ENCODE measurements at regions not wholly inside any gene's neighbourhood (a gene's known extent, or its start where the extent isn't known, plus 50 kb on each side); places are given as distances from the start of the nearest gene placed in this dataset.
"Not testable (repeated sequence)": the region's sequence is repeated elsewhere in the genome, so short reads cannot be mapped to it uniquely, and the experiment has no call there.

GRCh38 chr2:48200620-48201293, 113.7 kb upstream of the FOXN2 start:
- no peak overlapping the region for H3K27ac ChIP-seq (ENCODE audit: insufficient read depth, low read length)
- no peaks in the 10 kb centered on the region for H3K4me1 ChIP-seq (ENCODE audit: control insufficient read depth, extremely low read depth, insufficient read depth, low read length)
- H3K9ac ChIP-seq (ENCODE audit: insufficient read depth, low read length): no peak overlapping the region
- no peak overlapping the region for H3K4me2 ChIP-seq (ENCODE audit: extremely low read depth, insufficient read depth, low read length)
- H3K79me2 ChIP-seq (ENCODE audit: control insufficient read depth, insufficient read depth, low read length): no peaks in the 10 kb centered on the region
- no peak for TF ChIP-seq EZH2 (IDR thresholded peaks at IDR 0.05; ENCODE audit: low read length, missing control alignments)
- TF ChIP-seq, protein P1, sequence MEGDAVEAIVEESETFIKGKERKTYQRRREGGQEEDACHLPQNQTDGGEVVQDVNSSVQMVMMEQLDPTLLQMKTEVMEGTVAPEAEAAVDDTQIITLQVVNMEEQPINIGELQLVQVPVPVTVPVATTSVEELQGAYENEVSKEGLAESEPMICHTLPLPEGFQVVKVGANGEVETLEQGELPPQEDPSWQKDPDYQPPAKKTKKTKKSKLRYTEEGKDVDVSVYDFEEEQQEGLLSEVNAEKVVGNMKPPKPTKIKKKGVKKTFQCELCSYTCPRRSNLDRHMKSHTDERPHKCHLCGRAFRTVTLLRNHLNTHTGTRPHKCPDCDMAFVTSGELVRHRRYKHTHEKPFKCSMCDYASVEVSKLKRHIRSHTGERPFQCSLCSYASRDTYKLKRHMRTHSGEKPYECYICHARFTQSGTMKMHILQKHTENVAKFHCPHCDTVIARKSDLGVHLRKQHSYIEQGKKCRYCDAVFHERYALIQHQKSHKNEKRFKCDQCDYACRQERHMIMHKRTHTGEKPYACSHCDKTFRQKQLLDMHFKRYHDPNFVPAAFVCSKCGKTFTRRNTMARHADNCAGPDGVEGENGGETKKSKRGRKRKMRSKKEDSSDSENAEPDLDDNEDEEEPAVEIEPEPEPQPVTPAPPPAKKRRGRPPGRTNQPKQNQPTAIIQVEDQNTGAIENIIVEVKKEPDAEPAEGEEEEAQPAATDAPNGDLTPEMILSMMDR (conservative IDR thresholded peaks at IDR 0.05 in 1 of 2, IDR thresholded peaks at IDR 0.05 in 1 of 2; ENCODE audit: low read depth in 1 of 2, low read length in 2 of 2): no peak
- no peak for DNase-seq (ENCODE audit: low read depth in 2 of 2)
- no peaks in the 10 kb centered on the region for H3K27me3 ChIP-seq (ENCODE audit: control insufficient read depth, insufficient read depth, low read length)
- H3K36me3 ChIP-seq (ENCODE audit: control insufficient read depth, insufficient read depth, low read length): no peaks in the 10 kb centered on the region
- no peak overlapping the region for H3K4me3 ChIP-seq (replicated peaks in 1 of 4; ENCODE audit: control extremely low read depth in 1 of 4, insufficient read depth in 1 of 4, low read depth in 3 of 4, low read length in 4 of 4)
- no peaks in the 10 kb centered on the region for H4K20me1 ChIP-seq (ENCODE audit: control insufficient read depth, extremely low read depth, insufficient read depth, low read length)
- no peaks in the 10 kb centered on the region for H3K9me3 ChIP-seq (ENCODE audit: control insufficient read depth, insufficient read depth, low read depth, low read length)
- H2AFZ ChIP-seq (ENCODE audit: low read length): no peak overlapping the region

- DNase-seq (ENCODE audit: low read depth in 2 of 2); H2AFZ ChIP-seq (ENCODE audit: low read length); H3K27me3 ChIP-seq (ENCODE audit: control insufficient read depth, insufficient read depth, low read length); H3K9me3 ChIP-seq (ENCODE audit: control insufficient read depth, insufficient read depth, low read depth, low read length); H3K4me1 ChIP-seq (ENCODE audit: control insufficient read depth, extremely low read depth, insufficient read depth, low read length); H3K4me3 ChIP-seq (replicated peaks in 1 of 4; ENCODE audit: control extremely low read depth in 1 of 4, insufficient read depth in 1 of 4, low read depth in 3 of 4, low read length in 4 of 4); H3K9ac ChIP-seq (ENCODE audit: insufficient read depth, low read length); H3K79me2 ChIP-seq (ENCODE audit: control insufficient read depth, insufficient read depth, low read length); H3K36me3 ChIP-seq (ENCODE audit: control insufficient read depth, insufficient read depth, low read length); H3K27ac ChIP-seq (ENCODE audit: insufficient read depth, low read length); H4K20me1 ChIP-seq (ENCODE audit: control insufficient read depth, extremely low read depth, insufficient read depth, low read length); H3K4me2 ChIP-seq (ENCODE audit: extremely low read depth, insufficient read depth, low read length): not testable (repeated sequence)
These were observed 113.0 kb upstream of the FOXN2 start for GRCh38 chr2:48201435-48201834.

GRCh38 chr2:48202863-48203642, 111.4 kb upstream of the FOXN2 start:
- Histone ChIP-seq H3K4me3 (replicated peaks in 1 of 4; ENCODE audit: control extremely low read depth in 1 of 4, insufficient read depth in 1 of 4, low read depth in 3 of 4, low read length in 4 of 4) (no peak overlapping the region), H3K9ac (ENCODE audit: insufficient read depth, low read length) (no peak overlapping the region), H3K4me2 (ENCODE audit: extremely low read depth, insufficient read depth, low read length) (no peak overlapping the region), H3K27me3 (ENCODE audit: control insufficient read depth, insufficient read depth, low read length) (no peaks in the 10 kb centered on the region), H3K9me3 (ENCODE audit: control insufficient read depth, insufficient read depth, low read depth, low read length) (no peaks in the 10 kb centered on the region), H3K79me2 (ENCODE audit: control insufficient read depth, insufficient read depth, low read length) (no peaks in the 10 kb centered on the region), H3K27ac (ENCODE audit: insufficient read depth, low read length) (no peak overlapping the region), H3K4me1 (ENCODE audit: control insufficient read depth, extremely low read depth, insufficient read depth, low read length) (no peaks in the 10 kb centered on the region), H4K20me1 (ENCODE audit: control insufficient read depth, extremely low read depth, insufficient read depth, low read length) (no peaks in the 10 kb centered on the region), H3K36me3 (ENCODE audit: control insufficient read depth, insufficient read depth, low read length) (no peaks in the 10 kb centered on the region), H2AFZ (ENCODE audit: low read length) (no peak overlapping the region)
- no peak for DNase-seq (ENCODE audit: low read depth in 2 of 2)
- TF ChIP-seq, protein P1 (conservative IDR thresholded peaks at IDR 0.05 in 1 of 2, IDR thresholded peaks at IDR 0.05 in 1 of 2; ENCODE audit: low read depth in 1 of 2, low read length in 2 of 2): no peak
- no peak for TF ChIP-seq EZH2 (IDR thresholded peaks at IDR 0.05; ENCODE audit: low read length, missing control alignments)
